ENCODE measurements at regions not wholly inside any gene's neighbourhood (a gene's known extent, or its start where the extent isn't known, plus 50 kb on each side); places are given as distances from the start of the nearest gene placed in this dataset.

DNA sequence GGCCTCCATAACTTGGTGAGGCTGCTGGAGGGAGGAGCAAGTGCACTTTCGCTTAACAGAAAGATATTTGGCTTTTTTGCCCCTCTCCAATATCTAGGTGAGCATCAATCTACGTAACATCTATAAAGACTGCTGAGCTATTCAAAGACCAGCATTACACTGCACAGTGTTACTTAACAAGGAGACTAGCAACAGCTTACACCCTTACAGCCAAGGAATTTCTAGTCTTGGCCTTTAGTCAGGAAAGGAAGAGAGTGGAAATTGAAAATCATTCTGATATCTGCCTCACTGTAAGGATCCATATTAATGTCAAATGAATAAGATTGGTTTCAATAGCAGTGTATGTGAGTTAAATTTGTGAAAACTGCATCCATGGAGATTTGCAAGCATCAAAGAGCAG, 163.9 kb upstream of the DUSP10 start:
- TF ChIP-seq, protein P1, sequence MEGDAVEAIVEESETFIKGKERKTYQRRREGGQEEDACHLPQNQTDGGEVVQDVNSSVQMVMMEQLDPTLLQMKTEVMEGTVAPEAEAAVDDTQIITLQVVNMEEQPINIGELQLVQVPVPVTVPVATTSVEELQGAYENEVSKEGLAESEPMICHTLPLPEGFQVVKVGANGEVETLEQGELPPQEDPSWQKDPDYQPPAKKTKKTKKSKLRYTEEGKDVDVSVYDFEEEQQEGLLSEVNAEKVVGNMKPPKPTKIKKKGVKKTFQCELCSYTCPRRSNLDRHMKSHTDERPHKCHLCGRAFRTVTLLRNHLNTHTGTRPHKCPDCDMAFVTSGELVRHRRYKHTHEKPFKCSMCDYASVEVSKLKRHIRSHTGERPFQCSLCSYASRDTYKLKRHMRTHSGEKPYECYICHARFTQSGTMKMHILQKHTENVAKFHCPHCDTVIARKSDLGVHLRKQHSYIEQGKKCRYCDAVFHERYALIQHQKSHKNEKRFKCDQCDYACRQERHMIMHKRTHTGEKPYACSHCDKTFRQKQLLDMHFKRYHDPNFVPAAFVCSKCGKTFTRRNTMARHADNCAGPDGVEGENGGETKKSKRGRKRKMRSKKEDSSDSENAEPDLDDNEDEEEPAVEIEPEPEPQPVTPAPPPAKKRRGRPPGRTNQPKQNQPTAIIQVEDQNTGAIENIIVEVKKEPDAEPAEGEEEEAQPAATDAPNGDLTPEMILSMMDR (IDR thresholded peaks at IDR 0.05) = no peak
- Histone ChIP-seq H3K4me3 (no peak overlapping the region), H3K27ac (no peak overlapping the region)
- no peak for DNase-seq (ENCODE audit: low spot score)

- Histone ChIP-seq H3K4me3 (no peak overlapping the region), H3K27ac (no peak overlapping the region)
- TF ChIP-seq, protein P1 (IDR thresholded peaks at IDR 0.05) = no peak
- DNase-seq (ENCODE audit: low spot score) = no peak
Measured at GRCh38 chr1:221904319-221904718, 162.4 kb upstream of the DUSP10 start.

GRCh38 chr1:221903594-221903993, 161.7 kb upstream of the DUSP10 start:
- Histone ChIP-seq H3K27ac (no peak overlapping the region), H3K4me3 (no peak overlapping the region)
- no peak for DNase-seq (ENCODE audit: low spot score)
- TF ChIP-seq, protein P1 (IDR thresholded peaks at IDR 0.05) = no peak

GRCh38 chr1:221902961-221903360, 161.1 kb upstream of the DUSP10 start:
- Histone ChIP-seq H3K4me3 (no peak overlapping the region), H3K27ac (no peak overlapping the region)
- TF ChIP-seq, protein P1 (IDR thresholded peaks at IDR 0.05) = no peak
- DNase-seq (ENCODE audit: low spot score) = no peak

GRCh38 chr1:221900678-221901077, 158.8 kb upstream of the DUSP10 start:
- no peak overlapping the region for H3K27ac ChIP-seq
- TF ChIP-seq, protein P1 (IDR thresholded peaks at IDR 0.05) = no peak
- no peak overlapping the region for H3K4me3 ChIP-seq
- no peak for DNase-seq (ENCODE audit: low spot score)

GRCh38 chr1:221897321-221897721, 155.4 kb upstream of the DUSP10 start:
- TF ChIP-seq, protein P1 (IDR thresholded peaks at IDR 0.05) = no peak
- H3K4me3 ChIP-seq = no peak overlapping the region

GRCh38 chr1:221892301-221892830, 150.5 kb upstream of the DUSP10 start:
- no peak overlapping the region for H3K27ac ChIP-seq
- H3K4me3 ChIP-seq = no peak overlapping the region
- DNase-seq (ENCODE audit: low spot score) = no peak
- TF ChIP-seq, protein P1 (IDR thresholded peaks at IDR 0.05) = no peak

More at GRCh38 chr1:221897321-221897721, 155.4 kb upstream of the DUSP10 start:
- DNase-seq (ENCODE audit: low spot score) = no peak
- H3K27ac ChIP-seq = no peak overlapping the region

All from coronary artery (tissue), 2 donors.